ENCODE measurements at regions not wholly inside any gene's neighbourhood (a gene's known extent, or its start where the extent isn't known, plus 50 kb on each side); places are given as distances from the start of the nearest gene placed in this dataset.

DNA sequence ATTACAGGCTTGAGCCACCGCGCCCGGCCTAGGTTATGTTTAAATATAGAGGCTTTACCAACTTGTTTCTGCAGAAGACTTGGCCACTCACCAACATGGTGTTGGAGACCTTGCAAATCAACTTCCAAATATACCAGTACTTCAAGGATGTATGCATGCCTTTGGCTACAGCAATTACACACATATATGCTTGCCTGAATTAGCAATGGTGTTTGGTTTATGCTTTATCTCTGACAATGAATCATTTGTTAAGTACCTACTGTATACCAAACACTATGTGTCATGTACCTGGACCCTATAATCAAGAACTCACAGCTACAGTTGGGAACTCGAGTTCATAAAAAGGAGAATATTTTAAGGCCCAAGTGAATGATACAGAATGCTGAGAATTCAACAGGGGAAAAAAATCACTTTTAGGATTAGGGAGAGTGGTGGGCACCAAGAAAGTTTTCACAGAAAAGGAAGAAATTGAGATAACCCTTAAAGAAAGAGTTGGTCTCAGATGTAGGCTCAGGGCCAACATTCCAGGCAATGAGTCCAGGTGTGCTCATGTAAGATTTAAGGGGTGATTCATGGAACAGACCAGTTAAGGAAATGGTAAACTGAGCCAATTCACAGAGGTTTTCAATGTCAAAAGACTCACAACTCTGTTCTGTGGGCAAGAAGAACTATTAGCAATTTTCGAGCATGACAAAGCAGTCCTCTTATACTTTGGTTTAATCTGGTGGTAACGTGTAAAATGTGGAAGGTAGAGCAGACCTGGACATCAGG lies 98.9 kb downstream of the BCOR start:
- H3K27ac ChIP-seq: no peak overlapping the region
- no peaks in the 10 kb centered on the region for H3K36me3 ChIP-seq
- TF ChIP-seq POLR2A (IDR thresholded peaks at IDR 0.05) (no peak), POLR2AphosphoS5 (IDR thresholded peaks at IDR 0.05) (no peak)
- TF ChIP-seq, protein P1, sequence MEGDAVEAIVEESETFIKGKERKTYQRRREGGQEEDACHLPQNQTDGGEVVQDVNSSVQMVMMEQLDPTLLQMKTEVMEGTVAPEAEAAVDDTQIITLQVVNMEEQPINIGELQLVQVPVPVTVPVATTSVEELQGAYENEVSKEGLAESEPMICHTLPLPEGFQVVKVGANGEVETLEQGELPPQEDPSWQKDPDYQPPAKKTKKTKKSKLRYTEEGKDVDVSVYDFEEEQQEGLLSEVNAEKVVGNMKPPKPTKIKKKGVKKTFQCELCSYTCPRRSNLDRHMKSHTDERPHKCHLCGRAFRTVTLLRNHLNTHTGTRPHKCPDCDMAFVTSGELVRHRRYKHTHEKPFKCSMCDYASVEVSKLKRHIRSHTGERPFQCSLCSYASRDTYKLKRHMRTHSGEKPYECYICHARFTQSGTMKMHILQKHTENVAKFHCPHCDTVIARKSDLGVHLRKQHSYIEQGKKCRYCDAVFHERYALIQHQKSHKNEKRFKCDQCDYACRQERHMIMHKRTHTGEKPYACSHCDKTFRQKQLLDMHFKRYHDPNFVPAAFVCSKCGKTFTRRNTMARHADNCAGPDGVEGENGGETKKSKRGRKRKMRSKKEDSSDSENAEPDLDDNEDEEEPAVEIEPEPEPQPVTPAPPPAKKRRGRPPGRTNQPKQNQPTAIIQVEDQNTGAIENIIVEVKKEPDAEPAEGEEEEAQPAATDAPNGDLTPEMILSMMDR (IDR thresholded peaks at IDR 0.05): no peak
- intact Hi-C loops (cut with DNase I; ENCODE audit: low total_unique reads): no loop called here
- no peak overlapping the region for H3K4me3 ChIP-seq
- no peak for DNase-seq (ENCODE audit: low spot score in 2 of 2)
- peaks cover 0 to 41% of the 10 kb centered on the region in 2 donors for H3K27me3 ChIP-seq
- no peaks in the 10 kb centered on the region for H3K9me3 ChIP-seq
- no peaks in the 10 kb centered on the region for H3K4me1 ChIP-seq
